ENCODE measurements at regions not wholly inside any gene's neighbourhood (a gene's known extent, or its start where the extent isn't known, plus 50 kb on each side); places are given as distances from the start of the nearest gene placed in this dataset.

GRCh38 chr11:81472646-81473045 lies 1261.0 kb downstream of the FAM181B start:
- no peak for TF ChIP-seq CTCF (conservative IDR thresholded peaks at IDR 0.05; ENCODE audit: low read length)
- no peak for TF ChIP-seq EZH2phosphoT487 (IDR thresholded peaks at IDR 0.05; ENCODE audit: borderline replicate concordance, low read depth, low read length)
